ENCODE measurements at regions not wholly inside any gene's neighbourhood (a gene's known extent, or its start where the extent isn't known, plus 50 kb on each side); places are given as distances from the start of the nearest gene placed in this dataset.

- no peaks in the 10 kb centered on the region for H3K27me3 Mint-ChIP-seq
- H3K9me3 ChIP-seq (ENCODE audit: low read length) = no peaks in the 10 kb centered on the region
- peak in 2 of 5 donors; percentile 36 to 49 for DNase-seq
- no peaks in the 10 kb centered on the region for H3K27me3 ChIP-seq (ENCODE audit: insufficient read depth, low read length, poor library complexity, severe bottlenecking)
- no peak overlapping the region for H3K4me3 ChIP-seq (ENCODE audit: low read length)
- no peaks in the 10 kb centered on the region for H3K36me3 ChIP-seq (ENCODE audit: insufficient read depth, low read length)
- peaks cover 10 to 15% (median 12%) of the 10 kb centered on the region in 3 donors for H3K4me1 Mint-ChIP-seq
- ChIA-PET CTCF (interaction anchor here (0.9 to 1.0 kb wide), 2 partner anchors 10 to 26 kb away, joined by 3 read pairs; no protein-coding TSS in a partner anchor), POLR2A (no interaction called here)
- no peak overlapping the region for H3K27ac ChIP-seq (ENCODE audit: low read depth, low read length)
- H3K36me3 Mint-ChIP-seq = peaks cover 0 to 17% (median 0%) of the 10 kb centered on the region in 3 donors
- H3K27ac Mint-ChIP-seq = peak overlapping the region in 2 of 8 donors; percentile 47 to 58
- H3K4me3 Mint-ChIP-seq = peak overlapping the region in 5 of 7 donors; percentile 26 to 51 (median 43)
- peaks cover 0 to 2% (median 0%) of the 10 kb centered on the region in 5 donors for H3K9me3 Mint-ChIP-seq
- no peaks in the 10 kb centered on the region for H3K4me1 ChIP-seq (ENCODE audit: insufficient read depth, low read length)
Observed at GRCh38 chr5:68141494-68141893, 74.1 kb upstream of the PIK3R1 start.

- CTCF ChIA-PET = no interaction called here
- no peaks in the 10 kb centered on the region for H3K36me3 ChIP-seq (ENCODE audit: insufficient read depth, low read length)
- H3K36me3 Mint-ChIP-seq = peaks cover 0 to 17% (median 0%) of the 10 kb centered on the region in 3 donors
- POLR2A ChIA-PET = no interaction called here
- no peaks in the 10 kb centered on the region for H3K27me3 ChIP-seq (ENCODE audit: insufficient read depth, low read length, poor library complexity, severe bottlenecking)
- DNase-seq = no peak
- peak overlapping the region in 1 of 7 donors; percentile 23 for H3K4me3 Mint-ChIP-seq
- no peaks in the 10 kb centered on the region for H3K4me1 ChIP-seq (ENCODE audit: insufficient read depth, low read length)
- no peaks in the 10 kb centered on the region for H3K9me3 ChIP-seq (ENCODE audit: low read length)
- no peak overlapping the region for H3K4me3 ChIP-seq (ENCODE audit: low read length)
- no peak overlapping the region for H3K27ac ChIP-seq (ENCODE audit: low read depth, low read length)
- peaks cover 0 to 4% of the 10 kb centered on the region in 2 donors for H3K27me3 Mint-ChIP-seq
- H3K9me3 Mint-ChIP-seq = peaks cover 0 to 2% (median 0%) of the 10 kb centered on the region in 5 donors
- H3K4me1 Mint-ChIP-seq = peaks cover 10 to 15% (median 12%) of the 10 kb centered on the region in 3 donors
- peak overlapping the region in 5 of 8 donors; percentile 1 to 70 (median 58) for H3K27ac Mint-ChIP-seq
Observed at GRCh38 chr5:68140763-68141162, 74.8 kb upstream of the PIK3R1 start.

GRCh38 chr5:68139611-68140441 lies 75.7 kb upstream of the PIK3R1 start:
- Mint-ChIP-seq H3K9me3 (peaks cover 0 to 2% (median 0%) of the 10 kb centered on the region in 5 donors), H3K4me1 (peaks cover 10 to 15% (median 12%) of the 10 kb centered on the region in 3 donors), H3K4me3 (no peak overlapping the region), H3K36me3 (peaks cover 0 to 17% (median 0%) of the 10 kb centered on the region in 3 donors), H3K27ac (peak overlapping the region in 1 of 8 donors; percentile 66), H3K27me3 (peaks cover 0 to 11% of the 10 kb centered on the region in 2 donors)
- Histone ChIP-seq H3K9me3 (ENCODE audit: low read length) (no peaks in the 10 kb centered on the region), H3K4me3 (ENCODE audit: low read length) (no peak overlapping the region), H3K27me3 (ENCODE audit: insufficient read depth, low read length, poor library complexity, severe bottlenecking) (no peaks in the 10 kb centered on the region), H3K27ac (ENCODE audit: low read depth, low read length) (no peak overlapping the region), H3K4me1 (ENCODE audit: insufficient read depth, low read length) (no peaks in the 10 kb centered on the region), H3K36me3 (ENCODE audit: insufficient read depth, low read length) (no peaks in the 10 kb centered on the region)
- CTCF ChIA-PET = no interaction called here
- POLR2A ChIA-PET = no interaction called here
- DNase-seq = no peak

GRCh38 chr5:68137511-68138140 lies 77.9 kb upstream of the PIK3R1 start:
- Histone ChIP-seq H3K4me3 (ENCODE audit: low read length) (no peak overlapping the region), H3K27ac (ENCODE audit: low read depth, low read length) (no peak overlapping the region), H3K9me3 (ENCODE audit: low read length) (no peaks in the 10 kb centered on the region), H3K36me3 (ENCODE audit: insufficient read depth, low read length) (no peaks in the 10 kb centered on the region), H3K4me1 (ENCODE audit: insufficient read depth, low read length) (no peaks in the 10 kb centered on the region), H3K27me3 (ENCODE audit: insufficient read depth, low read length, poor library complexity, severe bottlenecking) (no peaks in the 10 kb centered on the region)
- CTCF ChIA-PET = no interaction called here
- Mint-ChIP-seq H3K4me1 (peaks cover 10 to 15% (median 12%) of the 10 kb centered on the region in 3 donors), H3K4me3 (no peak overlapping the region), H3K27ac (peak overlapping the region in 1 of 8 donors; percentile 67), H3K27me3 (peaks cover 5 to 11% of the 10 kb centered on the region in 2 donors), H3K9me3 (no peaks in the 10 kb centered on the region), H3K36me3 (no peaks in the 10 kb centered on the region)
- DNase-seq = no peak
- POLR2A ChIA-PET = no interaction called here

- no peaks in the 10 kb centered on the region for H3K4me1 Mint-ChIP-seq
- peaks cover 10 to 24% of the 10 kb centered on the region in 2 donors for H3K27me3 Mint-ChIP-seq
- ChIA-PET CTCF (no interaction called here), POLR2A (no interaction called here)
- no peak overlapping the region for H3K27ac Mint-ChIP-seq
- Histone ChIP-seq H3K27ac (ENCODE audit: low read depth, low read length) (no peak overlapping the region), H3K27me3 (ENCODE audit: insufficient read depth, low read length, poor library complexity, severe bottlenecking) (no peaks in the 10 kb centered on the region), H3K9me3 (ENCODE audit: low read length) (no peaks in the 10 kb centered on the region), H3K4me1 (ENCODE audit: insufficient read depth, low read length) (no peaks in the 10 kb centered on the region), H3K36me3 (ENCODE audit: insufficient read depth, low read length) (no peaks in the 10 kb centered on the region), H3K4me3 (ENCODE audit: low read length) (no peak overlapping the region)
- DNase-seq = no peak
- no peaks in the 10 kb centered on the region for H3K9me3 Mint-ChIP-seq
- H3K36me3 Mint-ChIP-seq = no peaks in the 10 kb centered on the region
- H3K4me3 Mint-ChIP-seq = no peak overlapping the region
Observed at GRCh38 chr5:68134669-68135313, 80.8 kb upstream of the PIK3R1 start.

GRCh38 chr5:68134033-68134668 lies 81.4 kb upstream of the PIK3R1 start:
- H3K4me1 Mint-ChIP-seq = no peaks in the 10 kb centered on the region
- H3K27me3 Mint-ChIP-seq = peaks cover 10 to 24% of the 10 kb centered on the region in 2 donors
- no peak for DNase-seq
- H3K27ac Mint-ChIP-seq = no peak overlapping the region
- H3K9me3 ChIP-seq (ENCODE audit: low read length) = no peaks in the 10 kb centered on the region
- H3K4me3 Mint-ChIP-seq = no peak overlapping the region
- no peaks in the 10 kb centered on the region for H3K36me3 Mint-ChIP-seq
- no peak overlapping the region for H3K27ac ChIP-seq (ENCODE audit: low read depth, low read length)
- H3K36me3 ChIP-seq (ENCODE audit: insufficient read depth, low read length) = no peaks in the 10 kb centered on the region
- H3K9me3 Mint-ChIP-seq = no peaks in the 10 kb centered on the region
- ChIA-PET CTCF (no interaction called here), POLR2A (no interaction called here)
- no peak overlapping the region for H3K4me3 ChIP-seq (ENCODE audit: low read length)
- no peaks in the 10 kb centered on the region for H3K27me3 ChIP-seq (ENCODE audit: insufficient read depth, low read length, poor library complexity, severe bottlenecking)
- no peaks in the 10 kb centered on the region for H3K4me1 ChIP-seq (ENCODE audit: insufficient read depth, low read length)

- Histone ChIP-seq H3K4me3 (ENCODE audit: low read length) (no peak overlapping the region), H3K27ac (ENCODE audit: low read depth, low read length) (no peak overlapping the region), H3K4me1 (ENCODE audit: insufficient read depth, low read length) (no peaks in the 10 kb centered on the region), H3K9me3 (ENCODE audit: low read length) (no peaks in the 10 kb centered on the region), H3K27me3 (ENCODE audit: insufficient read depth, low read length, poor library complexity, severe bottlenecking) (no peaks in the 10 kb centered on the region), H3K36me3 (ENCODE audit: insufficient read depth, low read length) (no peaks in the 10 kb centered on the region)
- Mint-ChIP-seq H3K36me3 (no peaks in the 10 kb centered on the region), H3K9me3 (no peaks in the 10 kb centered on the region), H3K27me3 (peaks cover 12 to 15% of the 10 kb centered on the region in 2 donors), H3K4me3 (no peak overlapping the region), H3K4me1 (no peaks in the 10 kb centered on the region), H3K27ac (no peak overlapping the region)
- CTCF ChIA-PET = no interaction called here
- no peak for DNase-seq
- POLR2A ChIA-PET = no interaction called here
Observed at GRCh38 chr5:68130253-68130652, 85.3 kb upstream of the PIK3R1 start.

Data from CD8-positive, alpha-beta memory T cell (primary cell).